ENCODE measurements at regions not wholly inside any gene's neighbourhood (a gene's known extent, or its start where the extent isn't known, plus 50 kb on each side); places are given as distances from the start of the nearest gene placed in this dataset.
A peak's percentile ranks its signal among the peaks of the same experiment; 100 is the strongest.

DNA sequence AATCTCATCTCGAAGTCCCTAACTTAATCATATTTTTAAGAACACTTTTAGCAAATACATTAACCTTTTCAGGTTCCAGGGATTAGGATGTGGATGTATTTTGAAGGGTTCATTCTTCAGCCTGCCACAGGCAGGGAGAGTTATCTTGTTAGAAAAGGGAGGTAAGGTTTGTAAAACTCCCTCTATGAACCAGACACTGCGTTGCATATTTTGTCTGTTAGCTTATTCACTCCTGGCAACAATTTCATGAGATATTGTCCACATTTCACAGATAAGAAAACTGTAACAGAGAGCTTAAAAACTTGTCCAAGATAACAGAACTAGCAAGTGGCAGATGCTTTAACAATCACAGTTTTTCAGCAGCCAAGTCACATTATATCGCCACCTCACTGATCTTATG, 155.4 kb downstream of the DIPK2A start:
- 25 to 100% (median 100%) methylated on average over 1 to 3 of the region's 3 CpGs for WGBS, 10 experiments
- Histone ChIP-seq H3K4me1 (replicated peaks in 1 of 2) (peaks cover 16 to 19% of the 10 kb centered on the region in 2 donors), H3K4me3 (no peak overlapping the region), H3K27ac (no peak overlapping the region)
- in situ Hi-C loops (cut with MboI; ENCODE audit: low pct_unique_long_range_greater_than_20kb in 2 of 9, low sequenced_read_pairs in 9 of 9, unreplicated experiment in 9 of 9), result no loop called here
- ATAC-seq (replicated peaks in 6 of 8), result peak in 1 of 8 experiments; percentile 8

DNA sequence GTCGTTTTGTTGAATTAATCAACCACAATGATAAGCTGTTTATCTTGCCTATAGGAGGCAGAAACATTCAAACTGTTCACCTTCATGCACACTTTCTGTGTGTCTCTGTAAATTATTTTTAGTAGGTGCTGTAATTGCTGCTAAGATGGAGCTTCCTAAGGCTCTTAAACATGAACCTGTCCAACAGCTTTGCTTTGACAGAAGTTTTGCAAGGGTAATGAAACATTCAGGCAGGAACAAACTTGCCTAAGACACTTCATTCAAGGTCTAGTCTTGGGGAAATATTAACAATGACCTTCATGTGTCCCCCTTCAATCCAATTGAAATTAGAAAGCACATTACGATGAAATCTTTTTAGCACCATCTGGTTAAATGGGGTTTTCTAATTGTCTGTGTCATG, 156.1 kb downstream of the DIPK2A start:
- Histone ChIP-seq H3K27ac (no peak overlapping the region), H3K4me1 (replicated peaks in 1 of 2) (peaks cover 16 to 19% of the 10 kb centered on the region in 2 donors), H3K4me3 (no peak overlapping the region)
- 0 to 67% (median 27%) methylated on average over 1 to 2 of the region's 2 CpGs; no CpG with 5 or more reads in 1 of the 10 experiments for whole genome bisulfite sequencing, 10 experiments
- peak in 1 of 8 experiments; percentile 9 for ATAC-seq (replicated peaks in 6 of 8)
- in situ Hi-C loops (cut with MboI; ENCODE audit: low pct_unique_long_range_greater_than_20kb in 2 of 9, low sequenced_read_pairs in 9 of 9, unreplicated experiment in 9 of 9), result no loop called here

DNA sequence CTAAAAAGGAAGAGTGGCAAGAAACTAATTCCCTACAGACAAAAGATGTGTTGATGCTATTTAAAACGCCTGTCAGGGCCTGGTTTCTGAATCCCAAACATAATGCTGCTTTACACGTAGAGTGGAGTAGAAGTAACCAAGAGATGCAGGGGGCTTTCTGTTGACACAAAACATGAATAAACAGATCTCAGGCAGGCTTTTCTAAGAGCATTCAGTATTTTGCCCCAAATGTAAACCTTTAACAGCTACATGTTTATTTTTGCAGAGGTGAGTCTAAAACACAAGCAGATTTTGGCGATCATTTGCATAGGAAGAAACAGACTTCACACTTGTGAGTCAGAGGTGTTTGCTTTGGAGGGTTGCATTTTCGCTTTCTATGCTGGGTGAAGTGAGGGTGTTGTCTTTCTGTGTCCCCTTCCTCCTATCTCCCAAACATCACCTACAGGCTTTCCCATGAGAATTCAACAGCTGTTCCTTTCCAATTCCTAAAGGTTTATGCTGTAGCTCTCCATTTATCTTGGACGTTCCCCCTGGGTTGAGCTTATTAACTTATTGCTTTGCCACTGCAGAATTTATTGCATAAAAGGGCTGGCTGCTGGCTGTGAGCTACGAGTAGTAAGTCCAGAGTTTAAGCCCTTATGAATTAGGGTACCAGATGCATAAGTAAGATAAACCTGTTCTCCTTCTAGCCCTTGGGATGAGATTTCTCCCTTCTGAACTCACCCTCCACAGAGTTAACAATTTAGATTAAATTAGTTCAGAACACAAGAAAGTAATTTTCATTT, 156.7 kb downstream of the DIPK2A start:
- in situ Hi-C loops (cut with MboI; ENCODE audit: low pct_unique_long_range_greater_than_20kb in 2 of 9, low sequenced_read_pairs in 9 of 9, unreplicated experiment in 9 of 9), result no loop called here
- 14 to 50% (median 37%) methylated on average over 2 to 5 of the region's 6 CpGs for WGBS, 10 experiments
- no peak overlapping the region for H3K4me3 ChIP-seq
- peak in 5 of 8 experiments; percentile 26 to 68 (median 43) for ATAC-seq (replicated peaks in 6 of 8)
- no peak overlapping the region for H3K27ac ChIP-seq
- peaks cover 16 to 19% of the 10 kb centered on the region in 2 donors for H3K4me1 ChIP-seq (replicated peaks in 1 of 2)

DNA sequence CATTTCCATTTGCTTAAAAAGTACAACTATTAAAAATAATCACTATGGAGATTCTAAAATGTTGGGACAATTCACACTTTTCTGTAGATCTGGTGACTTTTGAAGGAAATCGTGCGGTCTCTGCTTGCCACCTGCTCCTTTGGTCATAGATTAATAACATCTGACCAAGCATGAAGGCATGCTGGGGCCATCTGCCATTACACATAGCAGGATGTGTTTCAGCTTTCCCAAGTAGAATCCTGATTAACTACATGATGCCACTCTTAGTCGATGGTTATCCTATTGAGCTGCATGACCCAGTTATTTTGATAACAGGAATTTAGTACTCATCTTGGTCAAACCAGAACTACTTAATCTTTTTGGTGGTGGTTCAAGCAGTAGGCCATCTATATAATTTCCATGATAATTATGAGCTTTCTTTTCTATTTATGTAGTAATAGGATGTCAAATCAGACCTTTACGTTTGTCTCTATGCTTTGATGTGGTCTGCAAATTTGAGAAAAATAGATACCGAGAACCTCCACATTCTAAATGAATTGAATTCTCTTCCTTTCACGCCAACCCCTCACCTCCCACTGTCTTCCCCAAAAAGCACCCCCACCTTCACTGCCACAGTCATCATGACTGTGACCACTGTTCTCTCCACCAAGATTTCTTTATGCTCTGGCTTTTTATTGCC, 158.1 kb downstream of the DIPK2A start:
- H3K4me1 ChIP-seq (replicated peaks in 1 of 2), result peaks cover 16 to 19% of the 10 kb centered on the region in 2 donors
- no peak overlapping the region for H3K4me3 ChIP-seq
- 10 to 90% (median 76%) methylated on average over 2 to 6 of the region's 6 CpGs for WGBS, 10 experiments
- ATAC-seq (replicated peaks in 6 of 8), result no peak
- in situ Hi-C loops (cut with MboI; ENCODE audit: low pct_unique_long_range_greater_than_20kb in 2 of 9, low sequenced_read_pairs in 9 of 9, unreplicated experiment in 9 of 9), result no loop called here
- no peak overlapping the region for H3K27ac ChIP-seq

DNA sequence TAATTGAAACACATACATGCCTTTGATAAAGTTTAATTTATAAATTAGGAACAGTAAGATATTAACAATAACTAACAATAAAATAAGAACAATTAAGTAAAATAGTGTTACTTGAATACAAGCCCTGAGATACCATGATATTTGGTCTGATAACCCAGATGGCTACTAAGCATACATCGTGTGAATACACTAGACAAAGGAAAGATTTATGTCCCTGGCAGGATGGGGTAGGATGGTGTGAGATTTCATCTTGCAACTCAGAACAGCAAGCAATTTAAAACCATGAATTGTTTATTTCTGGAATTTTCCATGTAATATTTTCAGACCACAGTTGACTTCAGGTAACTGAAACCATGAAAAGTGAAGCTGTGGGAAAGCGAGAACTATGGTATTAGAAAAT, 169.5 kb downstream of the DIPK2A start:
- peak in 2 of 8 experiments; percentile 55 to 59 for ATAC-seq (replicated peaks in 6 of 8)
- Histone ChIP-seq H3K4me3 (no peak overlapping the region), H3K4me1 (replicated peaks in 1 of 2) (peaks cover 13 to 35% of the 10 kb centered on the region in 2 donors), H3K27ac (no peak overlapping the region)
- in situ Hi-C loops (cut with MboI; ENCODE audit: low pct_unique_long_range_greater_than_20kb in 2 of 9, low sequenced_read_pairs in 9 of 9, unreplicated experiment in 9 of 9), result no loop called here
- 0 to 88% (median 65%) methylated on average over 1 to 2 of the region's 2 CpGs; no CpG with 5 or more reads in 2 of the 10 experiments for WGBS, 10 experiments

DNA sequence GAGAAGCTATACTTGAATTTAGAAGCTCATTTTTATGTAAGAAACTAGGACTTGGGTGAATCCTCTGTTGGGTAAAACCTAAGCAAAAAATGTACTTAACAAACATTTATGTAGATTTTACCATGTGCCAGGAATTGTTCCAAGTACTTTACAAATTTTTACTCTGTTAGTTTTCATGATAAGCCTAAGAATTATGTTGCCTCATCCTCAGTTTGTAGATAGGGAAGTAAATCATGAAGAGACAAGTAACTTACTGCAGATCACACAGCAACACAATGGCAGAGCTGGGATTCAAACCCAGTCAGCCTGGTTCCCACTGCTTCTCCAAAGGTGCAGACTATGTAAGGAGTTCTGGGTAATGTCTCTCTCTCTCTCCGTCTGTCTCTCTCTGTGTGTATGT, 169.9 kb downstream of the DIPK2A start:
- WGBS, 10 experiments, result 33 to 90% (median 75%) methylated on average over 1 of the region's 1 CpG; no CpG with 5 or more reads in 3 of the 10 experiments
- in situ Hi-C loops (cut with MboI; ENCODE audit: low pct_unique_long_range_greater_than_20kb in 2 of 9, low sequenced_read_pairs in 9 of 9, unreplicated experiment in 9 of 9), result no loop called here

DNA sequence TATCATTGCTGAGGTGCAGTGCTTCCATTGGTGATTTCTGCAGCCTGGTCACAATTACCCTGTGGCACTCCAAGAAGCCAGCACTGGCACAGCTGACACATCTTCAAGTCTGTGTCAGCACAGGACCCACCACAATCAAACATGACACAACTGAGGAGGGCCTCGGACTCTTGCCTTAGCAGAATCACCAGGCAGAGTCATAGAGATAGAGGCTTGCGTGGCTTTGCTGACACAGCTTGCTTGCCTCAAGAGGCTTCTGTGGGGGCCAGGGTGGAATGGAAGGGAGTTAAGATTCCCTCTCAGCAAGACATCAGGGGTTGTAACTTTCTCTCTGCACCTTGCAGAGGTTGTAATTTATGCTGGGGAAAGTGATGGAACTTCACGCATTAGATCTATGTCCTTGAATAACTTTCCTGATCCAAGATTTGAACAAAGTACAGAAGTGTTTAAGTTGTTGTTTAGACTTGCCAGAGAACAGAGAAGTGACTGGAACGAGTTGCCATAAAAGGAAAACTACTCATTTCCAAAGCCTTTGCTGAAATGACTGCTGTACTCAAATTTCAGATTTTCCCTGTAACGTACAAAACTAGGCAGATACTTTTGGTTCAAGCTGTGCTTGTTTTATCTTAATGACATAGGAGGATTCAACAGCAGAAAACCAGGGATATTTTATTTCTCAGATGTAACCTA, 170.7 kb downstream of the DIPK2A start:
- peak in 1 of 8 experiments; percentile 48 for ATAC-seq (replicated peaks in 6 of 8)
- in situ Hi-C loops (cut with MboI; ENCODE audit: low pct_unique_long_range_greater_than_20kb in 2 of 9, low sequenced_read_pairs in 9 of 9, unreplicated experiment in 9 of 9), result no loop called here
- Histone ChIP-seq H3K4me1 (replicated peaks in 1 of 2) (peaks cover 7 to 24% of the 10 kb centered on the region in 2 donors), H3K4me3 (no peak overlapping the region), H3K27ac (no peak overlapping the region)
- WGBS, 10 experiments, result 0 to 90% (median 47%) methylated on average over 2 to 4 of the region's 5 CpGs; no CpG with 5 or more reads in 2 of the 10 experiments

More for the DNA sequence above, 169.9 kb downstream of the DIPK2A start:
- no peak overlapping the region for H3K4me3 ChIP-seq
- no peak overlapping the region for H3K27ac ChIP-seq
- H3K4me1 ChIP-seq (replicated peaks in 1 of 2), result peaks cover 9 to 32% of the 10 kb centered on the region in 2 donors
- no peak for ATAC-seq (replicated peaks in 6 of 8)

DNA sequence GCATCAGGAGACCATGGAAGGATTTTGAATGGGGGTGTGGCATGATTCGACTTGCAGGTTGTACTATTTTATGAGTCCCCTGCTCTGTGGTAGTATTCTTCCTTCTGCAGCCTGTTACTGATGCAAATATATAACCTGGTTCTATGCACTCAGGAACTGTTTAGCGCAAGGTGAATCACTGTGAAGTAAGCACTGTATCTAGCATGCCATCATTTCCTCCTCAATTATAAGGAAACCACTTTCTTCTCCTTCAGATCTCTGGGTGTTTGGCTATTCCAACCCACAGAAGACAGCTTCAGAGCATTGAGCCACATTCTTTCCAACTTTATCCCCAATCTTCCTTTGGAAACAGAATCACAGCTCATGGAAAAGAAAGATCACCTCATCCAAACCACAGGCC, 176.7 kb downstream of the DIPK2A start:
- WGBS, 10 experiments, result 0 to 100% (median 100%) methylated on average over 1 to 2 of the region's 2 CpGs; no CpG with 5 or more reads in 2 of the 10 experiments
- ATAC-seq (replicated peaks in 6 of 8), result no peak
- Histone ChIP-seq H3K4me1 (replicated peaks in 1 of 2) (peaks cover 5 to 9% of the 10 kb centered on the region in 2 donors), H3K27ac (no peak overlapping the region), H3K4me3 (no peak overlapping the region)
- in situ Hi-C loops (cut with MboI; ENCODE audit: low pct_unique_long_range_greater_than_20kb in 2 of 9, low sequenced_read_pairs in 9 of 9, unreplicated experiment in 9 of 9), result no loop called here

DNA sequence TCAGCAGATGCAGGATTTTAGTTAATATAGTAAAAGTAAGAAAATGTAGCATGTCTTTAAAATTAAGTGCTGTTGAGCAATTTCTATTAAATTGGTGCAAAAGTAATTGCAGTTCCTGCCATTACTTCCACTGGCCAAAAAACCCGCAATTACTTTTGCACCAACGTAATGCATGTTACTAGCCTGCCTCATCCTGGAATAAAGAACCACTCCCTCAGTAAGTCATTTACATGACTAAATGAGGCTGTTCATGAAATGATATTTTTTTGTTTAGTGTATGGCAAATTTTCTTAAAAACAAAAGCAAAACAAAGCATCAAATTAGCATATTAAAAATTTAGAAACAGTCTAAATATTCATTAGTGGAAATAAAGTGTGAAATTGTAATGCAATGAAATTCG, 180.4 kb downstream of the DIPK2A start:
- Histone ChIP-seq H3K4me3 (no peak overlapping the region), H3K4me1 (replicated peaks in 1 of 2) (no peaks in the 10 kb centered on the region), H3K27ac (no peak overlapping the region)
- ATAC-seq (replicated peaks in 6 of 8), result peak in 2 of 8 experiments; percentile 56 to 81
- in situ Hi-C loops (cut with MboI; ENCODE audit: low pct_unique_long_range_greater_than_20kb in 2 of 9, low sequenced_read_pairs in 9 of 9, unreplicated experiment in 9 of 9), result no loop called here
- WGBS, 10 experiments, result 0 to 100% (median 75%) methylated on average over 1 to 3 of the region's 3 CpGs; no CpG with 5 or more reads in 1 of the 10 experiments

DNA sequence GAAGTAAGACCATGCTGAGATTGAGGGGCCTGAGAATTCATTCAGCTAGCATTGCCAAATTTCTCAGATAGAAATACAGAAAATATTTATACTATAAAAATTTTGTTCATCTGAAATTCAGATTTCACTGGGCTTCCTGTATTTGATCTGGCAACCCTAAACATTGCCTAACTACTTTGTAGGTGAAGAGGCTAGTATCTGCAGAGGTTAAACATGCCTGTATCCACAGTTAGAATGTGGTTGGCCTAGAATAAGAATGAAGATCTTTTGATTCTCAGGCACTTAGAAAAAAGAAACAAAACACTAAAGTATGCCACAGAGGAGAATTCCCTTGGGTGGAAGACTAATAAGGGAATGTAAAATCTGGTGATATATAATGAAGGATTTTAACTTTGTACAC, 189.0 kb downstream of the DIPK2A start:
- ATAC-seq (replicated peaks in 6 of 8), result no peak
- no peaks in the 10 kb centered on the region for H3K4me1 ChIP-seq (replicated peaks in 1 of 2)
- in situ Hi-C loops (cut with MboI; ENCODE audit: low pct_unique_long_range_greater_than_20kb in 2 of 9, low sequenced_read_pairs in 9 of 9, unreplicated experiment in 9 of 9), result no loop called here
- no peak overlapping the region for H3K27ac ChIP-seq
- H3K4me3 ChIP-seq, result no peak overlapping the region

DNA sequence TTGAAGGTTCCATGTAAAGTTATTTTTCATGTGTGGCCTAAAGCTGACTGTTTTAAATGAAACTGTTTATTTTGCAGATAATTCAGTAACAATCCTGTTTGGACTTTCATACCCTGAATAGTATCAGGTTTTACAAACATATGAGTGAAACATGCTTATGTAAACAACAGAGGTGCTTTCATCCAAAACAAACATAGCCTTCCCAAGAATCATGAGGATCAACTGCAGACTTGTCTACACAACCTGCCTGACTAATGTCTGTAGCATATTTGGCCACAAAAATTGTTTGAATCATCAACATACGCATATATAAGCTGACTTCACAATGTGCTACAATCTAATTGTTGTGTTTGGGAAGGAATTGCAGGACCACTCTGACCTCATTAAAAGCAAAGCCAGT, 190.4 kb downstream of the DIPK2A start:
- peak in 1 of 8 experiments; percentile 53 for ATAC-seq (replicated peaks in 6 of 8)
- no peak overlapping the region for H3K27ac ChIP-seq
- in situ Hi-C loops (cut with MboI; ENCODE audit: low pct_unique_long_range_greater_than_20kb in 2 of 9, low sequenced_read_pairs in 9 of 9, unreplicated experiment in 9 of 9), result no loop called here
- WGBS, 10 experiments, result 14 to 100% (median 88%) methylated on average over 1 of the region's 1 CpG; no CpG with 5 or more reads in 1 of the 10 experiments
- no peaks in the 10 kb centered on the region for H3K4me1 ChIP-seq (replicated peaks in 1 of 2)
- H3K4me3 ChIP-seq, result no peak overlapping the region

DNA sequence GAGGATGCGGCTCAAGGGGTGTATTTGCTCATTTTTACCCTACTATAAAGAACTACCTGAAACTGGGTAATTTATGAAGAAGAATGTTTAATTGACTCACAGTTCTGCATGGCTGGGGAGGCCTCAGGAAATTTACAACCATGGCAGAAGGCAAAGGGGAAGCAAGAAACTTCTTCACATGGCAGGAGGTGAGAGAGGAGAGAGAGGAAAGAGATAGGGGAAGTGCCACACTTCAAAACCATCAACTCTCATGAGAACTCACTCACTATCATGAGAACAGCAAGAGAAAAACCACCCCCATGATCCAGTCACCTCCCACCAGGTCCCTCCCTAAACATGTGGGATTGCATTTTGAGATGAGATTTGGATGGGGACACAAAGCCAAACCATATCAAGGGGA, 192.7 kb downstream of the DIPK2A start:
- Histone ChIP-seq H3K27ac (no peak overlapping the region), H3K4me3 (no peak overlapping the region), H3K4me1 (replicated peaks in 1 of 2) (no peaks in the 10 kb centered on the region)
- no peak for ATAC-seq (replicated peaks in 6 of 8)
- in situ Hi-C loops (cut with MboI; ENCODE audit: low pct_unique_long_range_greater_than_20kb in 2 of 9, low sequenced_read_pairs in 9 of 9, unreplicated experiment in 9 of 9), result no loop called here
- WGBS, 10 experiments, result 63 to 100% (median 86%) methylated on average over 1 of the region's 1 CpG; no CpG with 5 or more reads in 3 of the 10 experiments

DNA sequence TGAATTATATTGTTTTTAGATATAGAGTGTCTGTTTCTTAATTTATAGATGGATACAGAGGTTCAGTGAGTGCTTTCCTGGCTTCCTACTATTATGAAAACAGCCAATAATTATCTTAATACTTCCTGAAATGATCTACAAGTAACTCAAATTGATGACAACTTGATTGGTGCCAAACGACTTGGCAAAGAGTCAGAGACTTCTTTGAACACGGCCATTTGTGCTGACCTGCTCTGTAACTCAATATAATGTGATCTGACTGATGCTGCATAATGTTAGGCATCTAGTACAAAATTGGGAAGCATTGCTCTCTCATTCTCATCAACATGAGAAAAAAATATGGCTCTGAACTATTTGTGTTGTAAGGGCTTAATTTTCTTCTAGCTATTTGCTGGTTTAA, 193.9 kb downstream of the DIPK2A start:
- Histone ChIP-seq H3K27ac (no peak overlapping the region), H3K4me1 (replicated peaks in 1 of 2) (no peaks in the 10 kb centered on the region), H3K4me3 (no peak overlapping the region)
- in situ Hi-C loops (cut with MboI; ENCODE audit: low pct_unique_long_range_greater_than_20kb in 2 of 9, low sequenced_read_pairs in 9 of 9, unreplicated experiment in 9 of 9), result no loop called here
- 4 to 94% (median 52%) methylated on average over 1 to 2 of the region's 2 CpGs; no CpG with 5 or more reads in 3 of the 10 experiments for WGBS, 10 experiments
- ATAC-seq (replicated peaks in 6 of 8), result peak in 1 of 8 experiments; percentile 43

All from motor neuron (in vitro differentiated cells).